ENCODE measurements at regions not wholly inside any gene's neighbourhood (a gene's known extent, or its start where the extent isn't known, plus 50 kb on each side); places are given as distances from the start of the nearest gene placed in this dataset.

DNA sequence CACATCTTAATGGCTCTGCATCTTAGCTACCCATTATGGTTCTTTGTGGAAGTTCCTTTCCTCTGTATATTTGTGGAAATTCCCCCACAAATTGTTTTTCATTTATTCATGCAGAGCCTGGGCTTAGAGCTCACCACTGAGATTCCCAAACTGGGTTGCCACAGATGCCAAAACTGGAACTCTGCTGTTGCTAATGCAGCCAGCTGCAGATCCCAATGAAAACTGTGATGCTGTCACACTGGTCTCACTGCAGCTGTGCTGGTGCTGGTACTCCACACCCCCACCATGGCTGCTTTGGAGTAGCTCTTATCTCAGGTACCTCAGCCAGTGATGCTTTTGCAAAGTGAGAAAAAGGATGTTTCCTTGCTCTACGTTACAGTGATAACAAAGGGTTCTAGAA lies 87.7 kb downstream of the DCK start:
- no peak for DNase-seq

DNA sequence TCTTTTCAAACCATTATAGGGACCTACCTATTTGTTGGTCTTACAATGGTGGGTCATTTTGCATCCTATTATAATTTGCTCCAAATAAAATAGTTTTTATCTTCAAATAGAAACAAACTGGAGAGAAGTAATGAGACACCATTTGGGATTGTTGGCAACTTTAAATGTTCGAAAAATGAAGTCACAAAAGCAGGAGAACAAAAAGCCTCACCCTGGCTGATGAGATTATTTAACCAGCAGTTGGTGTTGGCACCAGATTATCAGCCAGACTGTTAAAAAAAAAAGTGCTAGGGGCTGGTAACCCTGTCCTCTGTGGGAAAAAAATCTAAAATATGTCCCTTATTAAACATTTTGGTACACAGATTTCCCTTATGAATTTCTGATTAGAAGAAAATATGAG lies 100.3 kb downstream of the DCK start:
- no peak for DNase-seq

DNA sequence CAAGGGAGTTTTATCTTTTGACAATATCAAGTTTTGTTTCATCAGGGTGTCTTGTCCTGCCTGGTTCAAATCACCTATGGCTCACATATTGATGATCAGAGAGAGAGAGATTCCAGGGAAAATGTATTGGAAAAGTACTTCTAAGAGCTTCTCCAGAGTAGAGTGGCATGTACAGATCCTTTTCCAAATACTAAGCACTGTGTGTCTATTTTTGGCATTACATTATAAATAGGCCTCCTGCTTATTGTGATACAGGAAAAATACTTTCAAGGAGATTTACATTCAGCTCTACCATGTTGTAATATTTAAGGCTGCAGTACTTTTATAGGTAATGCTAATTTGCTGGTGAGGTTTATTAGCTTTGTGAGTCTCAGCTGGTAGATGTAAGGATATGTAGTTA lies 100.8 kb downstream of the DCK start:
- no peak for DNase-seq

- DNase-seq, result no peak
Measured at GRCh38 chr4:71095141-71095540, 101.7 kb downstream of the DCK start.

DNA sequence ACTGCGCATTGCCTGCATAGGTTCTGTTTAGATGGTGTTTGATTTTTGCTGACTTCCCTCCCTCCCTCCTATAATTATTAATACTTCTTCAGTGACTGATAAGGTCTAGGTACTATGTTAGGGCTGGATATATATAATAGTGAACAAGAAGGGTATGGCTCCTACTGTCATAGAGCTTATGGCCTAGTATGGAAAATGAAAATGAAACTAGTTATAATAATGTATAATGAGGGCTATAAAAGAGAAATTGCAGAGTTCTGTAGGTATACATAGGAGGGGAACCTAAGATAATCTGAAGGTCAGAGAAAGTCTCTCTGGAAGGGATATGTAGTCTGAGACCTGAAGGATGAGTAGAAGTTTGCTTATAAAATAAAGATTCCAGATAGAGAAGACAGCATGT lies 102.1 kb downstream of the DCK start:
- DNase-seq, result no peak

GRCh38 chr4:71107726-71108125 lies 114.3 kb downstream of the DCK start:
- peak in 1 of 2 donors; percentile 52 for DNase-seq

DNA sequence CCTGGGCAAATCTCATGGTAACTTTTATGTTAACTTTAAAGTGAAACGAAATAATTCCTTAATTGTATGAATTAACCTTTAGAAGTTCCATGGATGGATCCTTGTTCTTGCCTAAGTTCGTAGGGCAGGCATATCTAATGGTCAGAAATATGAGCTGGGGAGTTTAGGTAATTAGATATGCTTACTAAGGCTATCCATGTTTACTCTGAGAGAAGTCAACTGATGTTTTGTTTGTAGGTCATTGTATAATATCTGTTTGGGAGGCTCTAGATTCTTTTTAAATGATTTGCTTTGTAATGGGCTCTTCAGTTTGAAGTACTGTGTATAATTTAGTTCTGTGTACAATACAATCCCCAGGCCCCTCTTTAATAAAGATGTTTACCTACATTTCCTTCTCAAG lies 117.0 kb downstream of the DCK start:
- DNase-seq, result no peak

GRCh38 chr4:71111133-71111532 lies 117.7 kb downstream of the DCK start:
- DNase-seq, result peak in 1 of 2 donors; percentile 48

GRCh38 chr4:71113294-71113693 lies 119.8 kb downstream of the DCK start:
- no peak for DNase-seq

- DNase-seq, result no peak
Measured at GRCh38 chr4:71120831-71121524, 127.5 kb downstream of the DCK start.

- no peak for DNase-seq
Measured at GRCh38 chr4:71123951-71124350, 130.5 kb downstream of the DCK start.

GRCh38 chr4:71125137-71125536 lies 131.7 kb downstream of the DCK start:
- no peak for DNase-seq

- DNase-seq, result no peak
Measured at GRCh38 chr4:71126719-71127118, 133.3 kb downstream of the DCK start.

DNA sequence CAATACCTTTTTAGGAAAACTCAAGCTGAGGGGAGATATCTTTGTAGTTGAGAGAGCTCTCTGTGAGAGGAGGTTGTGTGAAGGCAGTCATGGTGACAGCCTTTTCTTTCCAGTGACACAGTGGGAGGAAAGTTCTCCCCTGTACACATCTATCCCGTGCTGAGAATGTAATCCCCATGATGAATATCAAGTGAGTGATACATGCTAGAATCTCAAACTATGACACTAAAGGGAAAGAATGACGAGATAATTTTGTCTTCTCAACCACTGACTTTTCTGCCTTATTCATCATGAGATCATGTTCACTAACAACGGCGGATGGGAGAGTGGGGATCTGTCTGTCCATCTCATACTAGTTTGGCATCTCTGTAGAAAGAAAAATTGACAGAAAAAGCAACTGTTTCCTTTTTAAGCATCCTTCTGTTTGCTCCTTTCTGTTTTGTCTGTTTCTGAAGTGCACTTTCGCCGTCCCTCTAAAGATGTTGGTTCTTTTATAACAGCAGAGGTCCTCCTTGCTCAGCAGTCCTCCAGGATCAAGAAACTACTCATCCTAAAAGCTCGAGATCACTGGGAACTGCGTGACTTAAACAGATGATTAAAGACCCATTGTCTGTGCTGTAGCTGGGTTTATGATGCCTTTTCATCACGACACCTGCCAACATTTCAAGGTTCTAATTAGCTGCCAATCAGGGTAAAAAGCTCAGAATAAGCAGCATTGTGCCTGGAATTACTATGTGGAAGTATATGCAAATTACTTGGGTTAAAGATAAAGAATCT lies 137.6 kb downstream of the DCK start:
- no peak for DNase-seq

DNA sequence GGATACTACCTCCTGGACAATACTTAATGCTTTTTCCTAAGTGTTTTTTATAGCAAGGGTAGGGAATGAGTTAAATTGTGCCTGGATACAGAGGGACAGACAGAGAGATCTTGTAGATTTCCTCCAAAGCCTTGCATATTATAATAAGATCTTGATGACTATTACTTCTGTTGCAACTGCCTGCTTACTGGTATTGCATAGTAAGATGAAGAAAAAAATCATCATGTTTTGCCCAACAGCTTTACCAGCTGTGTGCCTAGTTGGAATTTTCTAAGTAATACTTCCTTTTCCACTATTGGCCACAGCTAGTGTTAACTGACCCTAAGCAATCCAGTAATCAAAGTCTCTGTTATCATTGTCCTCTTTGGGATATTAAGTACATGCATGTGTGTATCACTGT lies 139.0 kb downstream of the DCK start:
- no peak for DNase-seq

- DNase-seq, result no peak
Measured at GRCh38 chr4:71133491-71133890, 140.0 kb downstream of the DCK start.

DNA sequence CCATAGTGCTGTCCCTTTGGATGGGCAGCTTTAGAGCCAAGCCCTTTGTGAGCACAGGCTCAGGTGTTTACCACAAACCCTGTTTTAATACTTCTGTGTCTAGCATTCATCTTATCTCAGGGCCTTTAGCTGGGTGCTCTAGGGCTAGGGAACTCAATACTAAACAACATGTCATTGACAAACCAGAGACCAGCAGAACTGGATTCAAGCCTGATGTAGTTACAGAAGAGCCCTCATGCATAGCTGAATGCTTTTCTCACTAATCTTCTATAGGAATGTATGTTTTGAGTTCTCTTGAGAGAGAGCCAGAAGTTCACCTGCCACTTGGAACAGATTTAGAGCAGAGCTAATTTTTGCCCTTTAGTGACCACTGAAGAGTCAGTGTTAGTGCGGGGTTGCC lies 142.6 kb downstream of the DCK start:
- no peak for DNase-seq

DNA sequence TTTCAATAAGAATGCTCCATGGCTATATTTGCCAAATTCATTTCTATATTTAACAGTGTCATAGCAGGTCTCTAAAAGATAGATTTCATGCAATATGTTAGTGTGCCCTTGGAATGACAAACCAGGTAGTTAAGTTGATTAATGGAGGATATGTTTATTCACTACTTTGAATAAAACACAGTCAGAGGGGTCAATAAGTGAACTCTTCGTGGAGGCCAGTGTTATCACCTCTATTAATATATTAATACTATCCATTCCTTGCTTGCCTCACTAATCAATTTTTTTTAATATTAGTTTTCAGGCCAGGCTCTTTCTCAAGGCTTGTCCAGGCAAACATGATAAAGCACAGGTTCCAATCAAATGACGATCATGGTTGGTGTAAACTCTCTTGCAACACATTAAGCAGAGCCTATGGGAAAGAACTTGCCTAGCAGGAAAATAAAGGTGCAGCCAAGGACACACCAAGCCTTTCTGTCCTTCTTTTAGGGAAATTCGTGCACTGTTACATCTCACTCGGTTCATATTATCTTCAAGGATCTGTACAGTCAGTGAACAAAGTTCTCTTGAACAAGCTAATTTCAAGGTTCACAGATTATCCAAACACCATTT lies 144.7 kb downstream of the DCK start:
- DNase-seq, result no peak

- DNase-seq, result no peak
Measured at GRCh38 chr4:71140563-71140962, 147.1 kb downstream of the DCK start.

- no peak for DNase-seq
Measured at GRCh38 chr4:71141125-71141524, 147.7 kb downstream of the DCK start.

DNA sequence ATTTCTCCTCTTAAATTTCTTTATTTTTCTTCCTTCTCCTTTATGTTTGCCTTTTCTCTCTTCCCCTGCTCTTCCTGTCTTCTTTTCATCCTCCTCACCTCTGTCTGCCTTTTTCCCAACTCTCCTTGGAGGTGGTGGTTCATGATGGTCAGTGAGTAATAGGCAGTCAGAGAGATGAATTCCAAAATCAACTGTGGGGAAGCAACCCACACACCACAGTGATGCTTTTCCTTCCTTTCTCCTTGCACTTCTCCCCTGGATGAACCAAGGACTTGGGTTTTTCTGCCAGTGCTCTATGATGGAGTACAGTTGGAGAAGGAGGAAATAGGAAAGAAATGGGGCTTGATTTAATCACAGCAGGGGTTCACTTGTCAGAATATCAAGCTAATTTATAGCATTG lies 153.8 kb downstream of the DCK start:
- DNase-seq, result no peak

DNA sequence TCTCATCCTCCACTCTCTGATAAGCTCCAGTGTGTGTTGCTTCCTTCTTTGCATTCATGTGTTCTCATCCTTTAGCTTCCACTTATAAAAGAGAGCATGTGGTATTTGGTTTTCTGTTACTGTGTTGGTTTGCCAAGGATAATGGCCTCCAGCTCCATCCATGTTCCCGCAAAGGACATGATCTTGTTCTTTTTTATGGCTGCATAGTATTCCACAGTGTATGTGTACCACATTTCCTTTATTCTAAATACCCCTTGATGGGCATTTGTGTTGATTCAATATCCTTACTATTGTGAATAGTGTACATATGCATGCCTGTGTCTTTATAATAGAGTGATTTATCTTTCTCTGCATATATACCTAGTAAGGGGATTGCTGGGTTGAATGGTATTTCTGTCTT lies 155.1 kb downstream of the DCK start:
- DNase-seq, result no peak

DNA sequence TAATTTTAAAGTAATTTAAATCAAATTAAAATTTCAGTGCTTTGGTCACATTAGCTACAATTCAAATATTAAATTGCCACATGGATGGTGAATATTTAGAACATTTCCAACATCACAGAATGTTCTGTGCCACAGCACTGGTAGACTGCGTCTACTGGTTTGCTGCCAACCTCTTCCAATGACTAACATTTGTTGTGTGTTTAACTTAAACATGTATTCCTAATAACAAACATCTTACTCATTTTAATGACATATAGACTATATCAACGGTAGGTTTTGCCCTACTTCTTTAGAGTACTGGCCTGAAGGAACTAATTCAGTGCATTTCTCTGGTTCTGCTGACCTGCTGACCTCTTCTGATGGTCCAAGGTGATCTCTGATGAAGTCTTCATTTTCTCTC lies 157.6 kb downstream of the DCK start:
- DNase-seq, result no peak

DNA sequence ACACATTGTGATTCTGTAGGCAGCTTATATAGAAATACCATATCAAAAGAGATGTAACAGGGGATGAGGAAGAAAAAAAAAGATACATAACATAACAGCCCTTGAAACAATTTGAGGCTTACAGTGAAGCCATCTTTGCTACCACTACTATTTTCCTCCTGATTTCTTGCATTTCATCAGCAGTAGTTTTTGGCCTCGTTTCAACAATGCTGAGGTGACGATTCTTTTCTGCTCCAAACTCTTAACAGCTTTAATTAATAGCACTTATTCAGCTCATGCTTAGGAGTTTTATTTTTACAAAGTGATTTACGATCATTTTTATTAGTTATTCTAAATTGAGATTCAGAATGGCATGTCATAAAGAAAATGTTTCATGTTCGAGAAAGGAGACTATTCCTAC lies 163.2 kb downstream of the DCK start:
- DNase-seq, result no peak
